Endothelial cell of umbilical vein (primary cell): ENCODE measurements at regions not wholly inside any gene's neighbourhood (a gene's known extent, or its start where the extent isn't known, plus 50 kb on each side); places are given as distances from the start of the nearest gene placed in this dataset.

Experiments used
- BruUV-seq: library from RNA; stranded (reverse); fragments of 400-500 nt; replicated peaks from 2 replicates; lab custom pipeline; 2021; lab: Mats Ljungman, UMichigan
- CTCF ChIA-PET: fragments of 300-600, 350-600 bp; sonication (Branson Sonifier 250); formaldehyde crosslinking; loops from one replicate; lab custom pipeline; 2021; ENCODE audit warnings: antibody characterized with exemption, inconsistent platforms; lab: Charles Lee
- POLR2A ChIA-PET: fragments of 300-600, 350-600 bp; sonication (Branson Sonifier 250); formaldehyde crosslinking; loops from one replicate; lab custom pipeline; 2021; ENCODE audit warnings: antibody characterized with exemption, inconsistent platforms; lab: Charles Lee
- DNase-seq: peaks from one replicate; pipeline ENCODE4 v3.0.0-alpha.2; 2011; ENCODE audit warnings: low read depth, low spot score
- FAIRE-seq: peaks from 2 replicates; lab custom pipeline; 2011; peaks lifted over from hg19 to GRCh38; lab: Jason Lieb, UNC
- H2AFZ ChIP-seq: 2 replicates; pipeline ENCODE4 v1.6.0; 2012; ENCODE audit warnings: low read depth, low read length, control low read depth, inconsistent platforms
- H3K27ac ChIP-seq: 2 replicates; pipeline ENCODE4 v1.5.1; 2011; ENCODE audit warnings: low read depth, mild to moderate bottlenecking, control low read depth, low read length, moderate library complexity; ENCODE audit not compliant: insufficient read depth
- H3K27me3 ChIP-seq, 2 experiments: 2 replicates each; pipeline versions ENCODE4 v1.6.0 to v1.6.1; 2011; ENCODE audit warnings: low read length in 2 of 2, mixed read lengths in 1 of 2; ENCODE audit not compliant: control insufficient read depth in 2 of 2, insufficient read depth in 2 of 2
- H3K36me3 ChIP-seq, 2 experiments: 2 replicates in 1 of 2; 3 replicates in 1 of 2; pipeline ENCODE4 v1.5.1; 2011; ENCODE audit warnings: low read length in 2 of 2, mild to moderate bottlenecking in 1 of 2, moderate library complexity in 1 of 2; ENCODE audit not compliant: control insufficient read depth in 2 of 2, insufficient read depth in 2 of 2; ENCODE audit errors: extremely low read depth in 1 of 2
- H3K4me1 ChIP-seq: 3 replicates; pipeline ENCODE4 v1.5.1; 2011; ENCODE audit warnings: mild to moderate bottlenecking, low read length; ENCODE audit not compliant: control insufficient read depth, insufficient read depth; ENCODE audit errors: extremely low read depth
- H3K4me2 ChIP-seq: 2 replicates; pipeline ENCODE4 v1.6.1; 2011; ENCODE audit warnings: low read length, control low read depth, mixed read lengths; ENCODE audit not compliant: insufficient read depth
- H3K4me3 ChIP-seq, 3 experiments: fragments of 200-600 bp in 1 of 3; sonication (generic), shearing (Covaris generic) in 1 of 3; replicated peaks in 1 of 3; 2 replicates each; pipeline ENCODE4 v1.5.1; 2011 to 2016; ENCODE audit warnings: control low read depth in 3 of 3, low read length in 3 of 3, mild to moderate bottlenecking in 2 of 3, inconsistent platforms in 1 of 3, low read depth in 1 of 3, moderate library complexity in 1 of 3; ENCODE audit not compliant: insufficient read depth in 1 of 3
- H3K79me2 ChIP-seq: 2 replicates; pipeline ENCODE4 v1.6.0; 2012; ENCODE audit warnings: low read length, inconsistent platforms; ENCODE audit not compliant: control insufficient read depth, insufficient read depth
- H3K9ac ChIP-seq: replicated peaks from 2 replicates; pipeline ENCODE3; 2011; ENCODE audit warnings: low read length, control low read depth; ENCODE audit not compliant: insufficient read depth; ENCODE audit errors: extremely low read depth
- H3K9me1 ChIP-seq: replicated peaks from 3 replicates; pipeline ENCODE4 v1.6.0; 2011; ENCODE audit warnings: mild to moderate bottlenecking, low read length; ENCODE audit not compliant: control insufficient read depth, insufficient read depth; ENCODE audit errors: extremely low read depth
- H3K9me3 ChIP-seq: replicated peaks from 2 replicates; pipeline ENCODE4 v1.5.1; 2012; ENCODE audit warnings: low read length, inconsistent platforms; ENCODE audit not compliant: control insufficient read depth, insufficient read depth
- H4K20me1 ChIP-seq: replicated peaks from 2 replicates; pipeline ENCODE3; 2011; ENCODE audit warnings: mild to moderate bottlenecking, low read length; ENCODE audit not compliant: control insufficient read depth, insufficient read depth; ENCODE audit errors: extremely low read depth
- EZH2 ChIP-seq: IDR thresholded peaks from 2 replicates; pipeline ENCODE4 v1.6.1; 2012; ENCODE audit warnings: borderline replicate concordance, low read depth, mild to moderate bottlenecking, moderate library complexity, low read length, inconsistent platforms; ENCODE audit not compliant: severe bottlenecking
- FOS ChIP-seq: IDR thresholded peaks from 2 replicates; pipeline ENCODE4 v1.6.1; 2011; ENCODE audit warnings: mild to moderate bottlenecking, low read length, moderate library complexity, borderline replicate concordance; ENCODE audit not compliant: insufficient read depth
- GATA2 ChIP-seq: IDR thresholded peaks from 2 replicates; pipeline ENCODE4 v1.7.0; 2011; ENCODE audit warnings: low read depth, mild to moderate bottlenecking, moderate library complexity, mixed read lengths, low read length; ENCODE audit not compliant: insufficient read length, insufficient read depth
- JUN ChIP-seq: IDR thresholded peaks from 2 replicates; pipeline ENCODE4 v1.6.1; 2011; ENCODE audit warnings: borderline replicate concordance, low read depth; ENCODE audit not compliant: insufficient read length, insufficient read depth
- MYC ChIP-seq: IDR thresholded peaks from one replicate; pipeline ENCODE4 v1.6.1; 2011; ENCODE audit warnings: mild to moderate bottlenecking, low read depth, low read length
- POLR2A ChIP-seq: IDR thresholded peaks from 2 replicates; pipeline ENCODE4 v1.6.1; 2012; ENCODE audit warnings: low read depth, mild to moderate bottlenecking, control low read depth, low read length
- POLR2AphosphoS5 ChIP-seq: IDR thresholded peaks from 2 replicates; pipeline ENCODE4 v1.6.1; 2012; ENCODE audit warnings: low read depth, mild to moderate bottlenecking, control low read depth, low read length, moderate library complexity; ENCODE audit not compliant: insufficient read depth
- dilution Hi-C: fragments of 300-500 bp; cut with MboI; formaldehyde crosslinking; loops from one replicate; pipeline ENCODE4 v1.15.0; 2019; ENCODE audit warnings: low sequenced_read_pairs; ENCODE audit not compliant: extremely low pct_ligation_motif_present
- intact Hi-C: fragments of 100-400 bp; cut with micrococcal nuclease; formaldehyde crosslinking; loops from one replicate; pipeline ENCODE4 v1.10.0; 2022
- TF ChIP-seq, protein P1 (sequence below), 2 donors: IDR thresholded peaks; 1 replicate in 1 of 2; 2 replicates in 1 of 2; pipeline ENCODE4 v1.5.1; 2011; ENCODE audit warnings: low read length in 2 of 2, mild to moderate bottlenecking in 2 of 2, moderate library complexity in 2 of 2, control low read depth in 1 of 2, inconsistent platforms in 1 of 2, low read depth in 1 of 2; ENCODE audit not compliant: insufficient read depth in 1 of 2; ENCODE audit errors: extremely low read depth in 1 of 2
- TF ChIP-seq, protein P2 (sequence below): IDR thresholded peaks from 2 replicates; pipeline ENCODE4 v1.6.1; 2011; ENCODE audit not compliant: insufficient read depth, insufficient read length

DNA sequence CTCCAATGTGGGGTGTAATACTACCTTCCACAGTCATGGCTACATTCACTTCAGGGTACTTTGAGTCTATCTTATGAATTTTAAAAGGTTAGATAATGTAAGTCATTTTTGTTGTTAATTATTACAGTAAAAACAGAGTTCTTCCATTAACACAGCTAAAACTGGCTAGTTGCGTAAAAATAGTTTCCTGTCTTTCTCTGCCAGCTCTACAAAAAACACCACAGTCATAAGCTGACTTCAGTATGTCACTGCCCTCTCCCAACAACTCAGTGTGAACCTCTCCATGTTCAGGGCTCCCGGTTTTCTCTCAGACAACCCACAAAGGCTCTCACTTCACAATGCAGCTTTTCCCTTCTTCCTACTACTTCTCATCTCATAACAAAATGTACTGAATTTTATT lies 84.8 kb upstream of the ITGA1 start:
- no TSS peak for BruUV-seq
- no peak for FAIRE-seq
- POLR2A ChIA-PET: no interaction called here

DNA sequence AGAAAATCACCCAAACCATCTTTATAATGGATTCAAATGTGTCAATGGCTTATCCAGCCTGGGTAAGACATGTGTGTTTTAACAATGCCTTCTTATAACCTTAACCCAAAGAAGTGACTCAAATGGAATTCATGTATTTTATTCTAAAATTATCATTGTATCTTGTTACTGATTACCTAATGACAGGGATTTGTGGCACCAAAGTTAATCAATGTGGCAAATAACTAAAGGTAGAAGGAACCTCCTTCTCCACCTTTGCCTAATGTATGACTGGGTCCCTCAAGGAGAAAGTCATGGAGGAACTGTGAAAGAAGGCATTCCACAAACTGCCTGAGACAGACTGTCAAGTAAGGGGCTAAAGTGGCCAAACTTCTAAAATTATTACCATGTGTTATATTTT lies 84.4 kb upstream of the ITGA1 start:
- H3K4me2 ChIP-seq: no peak overlapping the region
- intact Hi-C loops (no loop called here), dilution Hi-C loops (no loop called here)
- ChIA-PET POLR2A (no interaction called here), CTCF (interaction anchor here (1.1 to 1.6 kb wide), 2 partner anchors 10 to 15 kb away, joined by 3 to 4 read pairs; no protein-coding TSS in a partner anchor)
- H3K79me2 ChIP-seq: no peaks in the 10 kb centered on the region
- no peaks in the 10 kb centered on the region for H3K36me3 ChIP-seq
- FAIRE-seq (no peak), DNase-seq (no peak)
- H3K27ac ChIP-seq: no peak overlapping the region
- no peaks in the 10 kb centered on the region for H3K9me1 ChIP-seq
- no peak overlapping the region for H3K9ac ChIP-seq
- H3K4me3 ChIP-seq: no peak overlapping the region
- H4K20me1 ChIP-seq: no peaks in the 10 kb centered on the region
- BruUV-seq: no TSS peak
- H3K27me3 ChIP-seq: no peaks in the 10 kb centered on the region
- peaks cover 13% of the 10 kb centered on the region for H3K4me1 ChIP-seq
- no peaks in the 10 kb centered on the region for H3K9me3 ChIP-seq
- TF ChIP-seq, protein P1, sequence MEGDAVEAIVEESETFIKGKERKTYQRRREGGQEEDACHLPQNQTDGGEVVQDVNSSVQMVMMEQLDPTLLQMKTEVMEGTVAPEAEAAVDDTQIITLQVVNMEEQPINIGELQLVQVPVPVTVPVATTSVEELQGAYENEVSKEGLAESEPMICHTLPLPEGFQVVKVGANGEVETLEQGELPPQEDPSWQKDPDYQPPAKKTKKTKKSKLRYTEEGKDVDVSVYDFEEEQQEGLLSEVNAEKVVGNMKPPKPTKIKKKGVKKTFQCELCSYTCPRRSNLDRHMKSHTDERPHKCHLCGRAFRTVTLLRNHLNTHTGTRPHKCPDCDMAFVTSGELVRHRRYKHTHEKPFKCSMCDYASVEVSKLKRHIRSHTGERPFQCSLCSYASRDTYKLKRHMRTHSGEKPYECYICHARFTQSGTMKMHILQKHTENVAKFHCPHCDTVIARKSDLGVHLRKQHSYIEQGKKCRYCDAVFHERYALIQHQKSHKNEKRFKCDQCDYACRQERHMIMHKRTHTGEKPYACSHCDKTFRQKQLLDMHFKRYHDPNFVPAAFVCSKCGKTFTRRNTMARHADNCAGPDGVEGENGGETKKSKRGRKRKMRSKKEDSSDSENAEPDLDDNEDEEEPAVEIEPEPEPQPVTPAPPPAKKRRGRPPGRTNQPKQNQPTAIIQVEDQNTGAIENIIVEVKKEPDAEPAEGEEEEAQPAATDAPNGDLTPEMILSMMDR (IDR thresholded peaks at IDR 0.05; ENCODE audit: extremely low read depth in 1 of 2, insufficient read depth in 1 of 2, low read depth in 1 of 2, low read length in 2 of 2): no peak
- TF ChIP-seq EZH2 (no peak), GATA2 (no peak), FOS (no peak), POLR2A (no peak), POLR2AphosphoS5 (no peak), JUN (no peak), MYC (no peak)
- TF ChIP-seq, protein P2, sequence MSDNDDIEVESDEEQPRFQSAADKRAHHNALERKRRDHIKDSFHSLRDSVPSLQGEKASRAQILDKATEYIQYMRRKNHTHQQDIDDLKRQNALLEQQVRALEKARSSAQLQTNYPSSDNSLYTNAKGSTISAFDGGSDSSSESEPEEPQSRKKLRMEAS: no peak
- H2AFZ ChIP-seq: no peak overlapping the region

More for the DNA sequence above, 84.8 kb upstream of the ITGA1 start:
- DNase-seq: peak; percentile 74
- peaks cover 11% of the 10 kb centered on the region for H3K4me1 ChIP-seq
- H2AFZ ChIP-seq: peak overlapping the region; percentile 17
- H3K9ac ChIP-seq: no peak overlapping the region
- H3K79me2 ChIP-seq: no peaks in the 10 kb centered on the region
- H3K9me3 ChIP-seq: no peaks in the 10 kb centered on the region
- H3K4me3 ChIP-seq: no peak overlapping the region
- dilution Hi-C loops (no loop called here), intact Hi-C loops (no loop called here)
- no peak overlapping the region for H3K27ac ChIP-seq
- CTCF ChIA-PET: interaction anchor here (0.9 to 1.6 kb wide), 3 partner anchors 9 to 25 kb away, joined by 3 to 4 read pairs (median 3); no protein-coding TSS in a partner anchor
- H3K36me3 ChIP-seq: no peaks in the 10 kb centered on the region
- no peak overlapping the region for H3K4me2 ChIP-seq
- no peak for TF ChIP-seq POLR2AphosphoS5
- TF ChIP-seq, protein P2: no peak
- no peaks in the 10 kb centered on the region for H3K27me3 ChIP-seq
- no peaks in the 10 kb centered on the region for H3K9me1 ChIP-seq
- no peaks in the 10 kb centered on the region for H4K20me1 ChIP-seq
